Common myeloid progenitor, CD34-positive (primary cell): ENCODE measurements at regions not wholly inside any gene's neighbourhood (a gene's known extent, or its start where the extent isn't known, plus 50 kb on each side); places are given as distances from the start of the nearest gene placed in this dataset.

ENCODE experiments used
- CTCF ChIA-PET: fragments of 350-600 bp; sonication (Branson Sonifier 250); formaldehyde crosslinking; loops from one replicate; lab custom pipeline; 2021; ENCODE audit warnings: antibody characterized with exemption; lab: Charles Lee
- POLR2A ChIA-PET: fragments of 350-600 bp; sonication (Branson Sonifier 250); formaldehyde crosslinking; loops from one replicate; lab custom pipeline; 2021; ENCODE audit warnings: antibody characterized with exemption; lab: Charles Lee
- DNase-seq, 3 donors: peaks; one replicate each; pipeline versions ENCODE4 v3.0.0 to v3.0.0-alpha.2; 2013
- H3K27ac ChIP-seq, 2 experiments: 1 replicate in 1 of 2; 2 replicates in 1 of 2; pipeline ENCODE4 v1.7.0; 2013; ENCODE audit warnings: inconsistent platforms in 2 of 2, low read length in 2 of 2, mild to moderate bottlenecking in 2 of 2, low read depth in 1 of 2, moderate library complexity in 1 of 2; ENCODE audit not compliant: severe bottlenecking in 2 of 2, insufficient read depth in 1 of 2, poor library complexity in 1 of 2
- H3K27me3 ChIP-seq, 5 experiments: replicated peaks in 2 of 5; 1 replicate in 3 of 5; 2 replicates in 2 of 5; pipeline versions ENCODE4 v1.6.1 to v1.7.0; 2013; ENCODE audit warnings: low read length in 4 of 5, mild to moderate bottlenecking in 2 of 5, moderate library complexity in 2 of 5, inconsistent platforms in 1 of 5; ENCODE audit not compliant: insufficient read depth in 5 of 5, control insufficient read depth in 4 of 5
- H3K36me3 ChIP-seq, 4 experiments: 1 replicate in 2 of 4; 2 replicates in 2 of 4; pipeline versions ENCODE4 v1.6.1 to v1.7.0; 2013; ENCODE audit warnings: low read length in 3 of 4, control low read depth in 1 of 4, mild to moderate bottlenecking in 1 of 4; ENCODE audit not compliant: control insufficient read depth in 4 of 4, insufficient read depth in 4 of 4
- H3K4me1 ChIP-seq, 4 experiments: 1 replicate in 3 of 4; 2 replicates in 1 of 4; pipeline versions ENCODE4 v1.6.1 to v1.7.1; 2013; ENCODE audit warnings: low read length in 3 of 4, mild to moderate bottlenecking in 3 of 4, control low read depth in 1 of 4, inconsistent platforms in 1 of 4, moderate library complexity in 1 of 4; ENCODE audit not compliant: control insufficient read depth in 4 of 4, insufficient read depth in 4 of 4; ENCODE audit errors: control extremely low read depth in 1 of 4
- H3K4me3 ChIP-seq, 7 experiments: 1 replicate in 4 of 7; 2 replicates in 3 of 7; pipeline versions ENCODE4 v1.5.1 to v1.7.0; 2013; ENCODE audit warnings: mild to moderate bottlenecking in 7 of 7, low read length in 6 of 7, moderate library complexity in 6 of 7, inconsistent platforms in 2 of 7, low read depth in 2 of 7, control low read depth in 1 of 7; ENCODE audit not compliant: insufficient read depth in 4 of 7, control insufficient read depth in 1 of 7; ENCODE audit errors: extremely low read depth in 1 of 7
- H3K9me3 ChIP-seq, 5 experiments: 1 replicate in 4 of 5; 2 replicates in 1 of 5; pipeline versions ENCODE4 v1.6.1 to v1.7.1; 2013; ENCODE audit warnings: low read length in 4 of 5, mild to moderate bottlenecking in 2 of 5, inconsistent platforms in 1 of 5, low read depth in 1 of 5, moderate library complexity in 1 of 5; ENCODE audit not compliant: control insufficient read depth in 4 of 5, insufficient read depth in 2 of 5; ENCODE audit errors: control extremely low read depth in 1 of 5
- WGBS: methylation state at CpG from one replicate; pipeline ENCODE4 v1.1.5; 2013; ENCODE audit not compliant: insufficient coverage; 5-methylcytosine and 5-hydroxymethylcytosine counted together

- Histone ChIP-seq H3K27me3 (no peaks in the 10 kb centered on the region), H3K27ac (no peak overlapping the region), H3K36me3 (no peaks in the 10 kb centered on the region), H3K9me3 (no peaks in the 10 kb centered on the region), H3K4me3 (no peak overlapping the region), H3K4me1 (no peaks in the 10 kb centered on the region)
- POLR2A ChIA-PET: no interaction called here
- CTCF ChIA-PET: no interaction called here
- 100% methylated on average over 1 of the region's 1 CpG for WGBS
- no peak for DNase-seq
Measured at GRCh38 chr2:83574614-83575013, 884.5 kb downstream of the SUCLG1 start.

GRCh38 chr2:83573060-83573459 is 886.0 kb downstream of the SUCLG1 start:
- H3K4me3 ChIP-seq: no peak overlapping the region
- POLR2A ChIA-PET: no interaction called here
- H3K27me3 ChIP-seq: no peaks in the 10 kb centered on the region
- no peaks in the 10 kb centered on the region for H3K4me1 ChIP-seq
- no peaks in the 10 kb centered on the region for H3K9me3 ChIP-seq
- CTCF ChIA-PET: no interaction called here
- no peaks in the 10 kb centered on the region for H3K36me3 ChIP-seq
- WGBS: 100% methylated on average over 2 of the region's 5 CpGs
- H3K27ac ChIP-seq: no peak overlapping the region
- no peak for DNase-seq

DNA sequence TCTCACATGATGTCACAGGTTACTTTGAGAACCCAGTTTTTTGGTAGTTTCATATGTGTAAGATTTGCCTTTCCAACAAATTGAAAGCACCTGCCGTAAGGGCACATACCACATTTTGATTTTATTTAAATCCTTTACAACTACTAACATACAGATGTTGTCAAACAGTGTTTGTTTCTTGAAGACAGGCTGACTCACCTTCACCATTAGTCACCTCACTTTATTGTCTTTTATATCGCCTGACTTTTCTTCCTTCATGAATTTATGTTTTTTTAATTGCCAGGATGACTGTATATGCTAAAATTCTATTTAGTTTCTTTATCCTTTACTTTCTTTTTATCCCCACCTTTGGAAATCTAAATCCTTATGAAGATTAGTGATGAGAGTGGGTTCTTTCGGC is 886.7 kb downstream of the SUCLG1 start:
- no peaks in the 10 kb centered on the region for H3K27me3 ChIP-seq
- no peak overlapping the region for H3K4me3 ChIP-seq
- DNase-seq: no peak
- H3K4me1 ChIP-seq: no peaks in the 10 kb centered on the region
- no CpG with 5 or more reads among the region's 3 CpGs for WGBS
- no peaks in the 10 kb centered on the region for H3K36me3 ChIP-seq
- ChIA-PET CTCF (no interaction called here), POLR2A (no interaction called here)
- H3K9me3 ChIP-seq: no peaks in the 10 kb centered on the region
- H3K27ac ChIP-seq: no peak overlapping the region

DNA sequence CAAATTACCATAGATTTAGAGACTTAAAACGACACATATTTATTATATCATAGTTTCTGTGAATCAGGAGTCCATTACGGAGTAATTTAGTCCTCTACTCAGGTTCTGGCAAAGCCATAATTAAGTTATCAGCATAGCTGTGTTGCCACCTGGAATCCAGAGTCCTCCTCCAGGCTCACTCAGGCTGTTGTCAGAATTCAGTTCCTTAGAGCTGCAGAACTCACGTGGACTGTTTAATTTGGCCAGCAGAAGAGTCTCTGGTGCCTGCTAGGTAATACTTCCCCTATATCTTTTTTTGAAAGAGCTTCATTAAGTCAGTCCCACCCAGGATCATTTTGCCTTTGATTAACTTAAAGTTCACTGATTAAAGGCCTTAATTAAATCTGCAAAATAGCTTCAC is 891.5 kb downstream of the SUCLG1 start:
- no peaks in the 10 kb centered on the region for H3K4me1 ChIP-seq
- no peaks in the 10 kb centered on the region for H3K36me3 ChIP-seq
- H3K27ac ChIP-seq: no peak overlapping the region
- H3K27me3 ChIP-seq: no peaks in the 10 kb centered on the region
- WGBS: 71% methylated on average over 3 of the region's 3 CpGs
- CTCF ChIA-PET: no interaction called here
- DNase-seq: no peak
- no peak overlapping the region for H3K4me3 ChIP-seq
- H3K9me3 ChIP-seq: no peaks in the 10 kb centered on the region
- POLR2A ChIA-PET: interaction anchor here (0.6 kb wide), 1 partner anchor 74 kb away, joined by 3 read pairs; no protein-coding TSS in a partner anchor

- 100% methylated on average over 1 of the region's 4 CpGs for WGBS
- ChIA-PET POLR2A (no interaction called here), CTCF (no interaction called here)
- Histone ChIP-seq H3K27me3 (no peaks in the 10 kb centered on the region), H3K4me3 (no peak overlapping the region), H3K36me3 (no peaks in the 10 kb centered on the region), H3K4me1 (no peaks in the 10 kb centered on the region), H3K9me3 (no peaks in the 10 kb centered on the region), H3K27ac (no peak overlapping the region)
- DNase-seq: no peak
Measured at GRCh38 chr2:83565626-83566025, 893.5 kb downstream of the SUCLG1 start.

DNA sequence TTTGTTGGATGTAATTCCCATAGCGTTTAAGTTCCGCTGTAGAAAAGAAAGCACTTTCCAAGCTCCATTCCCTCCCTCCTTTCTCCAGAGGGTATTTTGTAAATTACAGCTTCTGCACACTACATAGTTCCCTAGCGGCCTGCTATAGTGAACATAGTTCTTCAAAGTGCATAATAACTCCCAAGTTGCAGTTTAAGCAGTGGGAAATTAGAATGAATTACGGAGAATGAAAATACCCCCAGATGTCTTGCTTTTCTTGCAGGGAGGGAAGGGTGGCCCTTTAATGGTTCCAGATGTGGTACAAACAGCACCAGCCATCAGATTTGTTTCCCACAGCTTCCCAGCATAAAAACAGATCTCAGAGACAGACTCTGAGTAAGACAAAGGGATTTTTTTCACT is 893.9 kb downstream of the SUCLG1 start:
- Histone ChIP-seq H3K4me1 (no peaks in the 10 kb centered on the region), H3K36me3 (no peaks in the 10 kb centered on the region), H3K9me3 (no peaks in the 10 kb centered on the region), H3K4me3 (no peak overlapping the region), H3K27ac (no peak overlapping the region), H3K27me3 (no peaks in the 10 kb centered on the region)
- ChIA-PET POLR2A (no interaction called here), CTCF (no interaction called here)
- WGBS: 53% methylated on average over 3 of the region's 4 CpGs
- no peak for DNase-seq

- Histone ChIP-seq H3K9me3 (peaks cover 0 to 5% (median 0%) of the 10 kb centered on the region in 5 experiments), H3K27me3 (no peaks in the 10 kb centered on the region), H3K4me1 (no peaks in the 10 kb centered on the region), H3K27ac (no peak overlapping the region), H3K4me3 (no peak overlapping the region), H3K36me3 (no peaks in the 10 kb centered on the region)
- ChIA-PET CTCF (no interaction called here), POLR2A (no interaction called here)
- 77% methylated on average over 3 of the region's 3 CpGs for WGBS
- DNase-seq: no peak
Measured at GRCh38 chr2:83561592-83561991, 897.5 kb downstream of the SUCLG1 start.
